ENCODE measurements at regions not wholly inside any gene's neighbourhood (a gene's known extent, or its start where the extent isn't known, plus 50 kb on each side); places are given as distances from the start of the nearest gene placed in this dataset.
"Not testable (repeated sequence)": the region's sequence is repeated elsewhere in the genome, so short reads cannot be mapped to it uniquely, and the experiment has no call there.

DNA sequence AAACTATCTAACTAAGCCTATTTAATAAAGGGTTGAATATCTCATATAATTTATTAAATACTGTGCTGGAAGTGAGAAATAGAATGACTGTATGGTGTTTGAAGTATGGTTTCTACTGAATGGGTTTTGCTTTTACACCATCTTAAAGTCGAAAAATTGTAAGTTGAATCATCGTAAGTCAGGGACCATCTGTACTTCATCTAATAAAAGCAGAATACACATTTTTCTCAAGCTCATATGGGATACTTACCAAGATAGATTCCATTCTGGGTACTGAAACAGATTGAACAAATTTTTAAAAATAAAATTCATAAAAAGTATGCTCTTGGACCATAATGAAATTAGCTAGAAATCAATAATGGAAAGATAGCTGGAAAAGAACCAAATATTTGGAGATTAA lies 285.4 kb downstream of the CXCL12 start:
- no peak for DNase-seq (ENCODE audit: low read depth)
- TF ChIP-seq, protein P1, sequence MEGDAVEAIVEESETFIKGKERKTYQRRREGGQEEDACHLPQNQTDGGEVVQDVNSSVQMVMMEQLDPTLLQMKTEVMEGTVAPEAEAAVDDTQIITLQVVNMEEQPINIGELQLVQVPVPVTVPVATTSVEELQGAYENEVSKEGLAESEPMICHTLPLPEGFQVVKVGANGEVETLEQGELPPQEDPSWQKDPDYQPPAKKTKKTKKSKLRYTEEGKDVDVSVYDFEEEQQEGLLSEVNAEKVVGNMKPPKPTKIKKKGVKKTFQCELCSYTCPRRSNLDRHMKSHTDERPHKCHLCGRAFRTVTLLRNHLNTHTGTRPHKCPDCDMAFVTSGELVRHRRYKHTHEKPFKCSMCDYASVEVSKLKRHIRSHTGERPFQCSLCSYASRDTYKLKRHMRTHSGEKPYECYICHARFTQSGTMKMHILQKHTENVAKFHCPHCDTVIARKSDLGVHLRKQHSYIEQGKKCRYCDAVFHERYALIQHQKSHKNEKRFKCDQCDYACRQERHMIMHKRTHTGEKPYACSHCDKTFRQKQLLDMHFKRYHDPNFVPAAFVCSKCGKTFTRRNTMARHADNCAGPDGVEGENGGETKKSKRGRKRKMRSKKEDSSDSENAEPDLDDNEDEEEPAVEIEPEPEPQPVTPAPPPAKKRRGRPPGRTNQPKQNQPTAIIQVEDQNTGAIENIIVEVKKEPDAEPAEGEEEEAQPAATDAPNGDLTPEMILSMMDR (IDR thresholded peaks at IDR 0.05; ENCODE audit: insufficient read depth, low read depth, low read length, missing control alignments), result no peak

DNA sequence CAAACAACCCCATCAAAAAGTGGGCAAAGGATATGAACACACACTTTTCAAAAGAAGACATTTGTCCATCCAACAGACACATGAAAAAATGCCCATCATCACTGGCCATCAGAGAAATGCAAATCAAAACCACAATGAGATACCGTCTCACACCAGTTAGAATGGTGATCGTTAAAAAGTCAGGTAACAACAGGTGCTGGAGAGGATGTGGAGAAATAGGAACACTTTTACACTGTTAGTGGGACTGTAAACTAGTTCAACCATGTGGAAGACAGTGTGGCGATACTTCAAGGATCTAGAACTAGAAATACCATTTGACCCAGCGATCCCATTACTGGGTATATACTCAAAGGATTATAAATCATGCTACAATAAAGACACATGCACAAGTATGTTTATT lies 288.7 kb downstream of the CXCL12 start:
- not testable (repeated sequence) for H3K4me3 ChIP-seq (ENCODE audit: low read depth, low read length); DNase-seq (ENCODE audit: low read depth)

More for the DNA sequence above, 285.4 kb downstream of the CXCL12 start:
- no peak overlapping the region for H3K4me3 ChIP-seq (ENCODE audit: low read depth, low read length)

DNA sequence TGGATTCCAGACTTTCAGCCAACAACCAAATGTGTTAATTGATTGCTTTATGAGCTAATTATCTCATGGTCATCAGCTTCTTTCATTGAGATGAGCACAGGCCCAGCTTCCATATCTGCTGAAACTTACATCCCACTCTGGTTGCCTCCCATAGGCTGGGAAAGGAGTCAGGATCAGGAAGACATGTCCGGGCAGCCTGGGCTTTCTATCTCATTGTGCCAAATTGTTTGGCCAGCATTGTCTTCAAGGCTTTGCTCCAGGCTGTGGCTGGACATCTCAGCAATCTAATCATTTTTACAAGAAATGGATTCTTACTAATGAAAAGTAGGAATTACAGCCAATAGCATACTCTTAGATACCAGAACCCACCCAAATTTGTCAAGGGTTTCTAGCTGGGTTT lies 295.2 kb downstream of the CXCL12 start:
- no peak overlapping the region for H3K4me3 ChIP-seq (ENCODE audit: low read depth, low read length)
- no peak for DNase-seq (ENCODE audit: low read depth)
- TF ChIP-seq, protein P1 (IDR thresholded peaks at IDR 0.05; ENCODE audit: insufficient read depth, low read depth, low read length, missing control alignments), result no peak

DNA sequence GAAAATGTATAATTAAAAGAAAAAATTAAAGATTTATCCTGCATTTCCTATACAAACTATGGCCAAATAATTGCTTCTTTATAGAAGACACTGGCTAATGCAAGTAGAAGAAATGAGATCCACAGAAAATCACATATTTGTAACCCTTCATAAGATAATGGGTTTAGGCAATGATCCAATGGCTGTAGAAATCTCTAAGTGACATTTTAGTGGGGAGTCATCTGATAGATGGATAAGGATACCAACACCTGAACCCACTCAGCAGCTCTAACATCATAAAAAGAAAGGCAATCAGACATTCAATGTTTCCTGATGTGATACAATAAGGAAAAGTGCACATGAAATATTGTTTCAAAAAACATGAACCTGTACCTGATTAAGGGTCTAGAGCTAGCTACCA lies 297.5 kb downstream of the CXCL12 start:
- no peak for DNase-seq (ENCODE audit: low read depth)
- H3K4me3 ChIP-seq (ENCODE audit: low read depth, low read length), result no peak overlapping the region
- TF ChIP-seq, protein P1 (IDR thresholded peaks at IDR 0.05; ENCODE audit: insufficient read depth, low read depth, low read length, missing control alignments), result no peak

DNA sequence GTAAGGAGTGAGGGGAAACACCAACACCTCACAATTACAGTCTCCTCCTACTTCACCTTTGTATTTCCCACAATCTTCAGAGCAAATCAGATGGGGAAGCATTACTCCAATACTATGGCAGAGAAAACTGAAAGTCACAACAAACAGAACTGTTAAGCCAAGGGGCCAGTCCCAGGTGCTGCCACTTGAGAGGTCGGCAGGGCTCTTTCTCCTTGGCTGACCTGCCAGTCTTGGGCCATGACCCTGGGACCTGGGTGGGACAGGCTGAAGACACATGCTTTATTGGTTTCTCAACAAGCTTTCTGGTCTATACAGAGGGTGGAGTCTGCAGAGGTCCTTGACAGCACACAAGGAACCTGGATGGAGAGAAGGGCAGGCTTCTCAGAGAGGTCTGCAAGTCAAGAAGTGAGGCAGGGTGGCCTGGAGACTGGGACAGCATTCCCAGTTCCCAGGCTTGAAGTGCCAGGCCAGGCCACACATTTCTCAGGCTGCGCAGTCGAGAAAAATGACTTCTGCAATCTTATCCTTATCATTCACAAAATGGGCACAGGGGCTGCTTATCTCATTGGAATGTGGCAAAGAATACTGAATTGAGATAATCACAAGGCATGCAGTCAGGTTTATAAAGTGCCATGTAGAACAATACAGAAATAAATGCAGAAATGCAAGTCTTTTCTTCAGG lies 301.0 kb downstream of the CXCL12 start:
- no peak overlapping the region for H3K4me3 ChIP-seq (ENCODE audit: low read depth, low read length)
- DNase-seq (ENCODE audit: low read depth), result no peak
- TF ChIP-seq, protein P1 (IDR thresholded peaks at IDR 0.05; ENCODE audit: insufficient read depth, low read depth, low read length, missing control alignments), result no peak

DNA sequence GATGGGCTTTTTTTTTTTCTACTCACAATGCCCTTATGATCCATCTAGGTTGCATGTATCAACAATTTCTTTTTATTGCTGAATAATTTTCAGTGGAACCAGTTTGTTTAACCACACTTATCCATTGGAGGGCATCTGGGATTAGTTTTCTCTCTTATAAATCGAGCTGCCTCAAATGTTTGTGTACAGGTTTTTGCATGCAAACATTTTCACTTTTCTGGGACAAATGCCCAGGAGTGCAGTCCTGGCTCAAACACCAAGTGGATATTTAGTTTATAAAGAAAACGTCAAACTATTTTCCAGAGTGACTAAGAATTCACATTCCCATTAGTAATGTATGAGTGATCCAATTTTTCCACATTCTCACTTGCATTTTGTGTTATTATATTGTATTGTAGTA lies 313.4 kb downstream of the CXCL12 start:
- H3K4me3 ChIP-seq (ENCODE audit: low read depth, low read length), result no peak overlapping the region
- TF ChIP-seq, protein P1 (IDR thresholded peaks at IDR 0.05; ENCODE audit: insufficient read depth, low read depth, low read length, missing control alignments), result no peak
- DNase-seq (ENCODE audit: low read depth), result no peak

DNA sequence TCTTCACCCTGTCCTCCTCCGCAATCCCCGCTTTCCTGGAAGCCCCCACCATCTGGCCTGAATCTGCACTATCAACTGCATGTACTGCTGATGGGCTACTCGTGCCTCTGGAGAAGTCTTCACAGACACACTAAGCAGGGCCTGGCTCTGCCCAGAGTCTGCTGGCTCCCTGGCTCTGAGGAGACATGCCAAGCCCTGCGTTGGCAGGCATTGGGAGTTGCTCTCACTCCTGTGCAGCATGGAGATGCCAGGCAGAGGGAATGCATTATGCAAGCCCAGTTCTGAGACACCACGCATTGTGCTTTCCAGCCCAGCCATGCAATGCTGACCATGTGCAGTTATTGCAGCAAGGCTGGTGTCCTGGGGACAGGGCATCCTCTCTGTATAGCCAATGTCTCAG lies 314.6 kb downstream of the CXCL12 start:
- TF ChIP-seq, protein P1 (IDR thresholded peaks at IDR 0.05; ENCODE audit: insufficient read depth, low read depth, low read length, missing control alignments), result no peak
- DNase-seq (ENCODE audit: low read depth), result no peak
- H3K4me3 ChIP-seq (ENCODE audit: low read depth, low read length), result no peak overlapping the region

All from GM12865 (cell line).